Hepatic stellate cell (primary cell): ENCODE measurements at regions not wholly inside any gene's neighbourhood (a gene's known extent, or its start where the extent isn't known, plus 50 kb on each side); places are given as distances from the start of the nearest gene placed in this dataset.

ENCODE experiments used
- DNase-seq: peaks from one replicate; pipeline ENCODE4 v3.0.0; 2011; ENCODE audit warnings: low spot score

GRCh38 chr17:56096026-56096810, 57.1 kb upstream of the ANKFN1 start:
- no peak for DNase-seq

- DNase-seq: no peak
Observed at GRCh38 chr17:56098746-56099145, 54.5 kb upstream of the ANKFN1 start.

- DNase-seq: no peak
Observed at GRCh38 chr17:56099649-56100048, 53.6 kb upstream of the ANKFN1 start.
